GM12875 (cell line): ENCODE measurements at regions not wholly inside any gene's neighbourhood (a gene's known extent, or its start where the extent isn't known, plus 50 kb on each side); places are given as distances from the start of the nearest gene placed in this dataset.

Experiments used
- H3K4me3 ChIP-seq: one replicate; pipeline ENCODE4 v1.5.1; 2011; ENCODE audit warnings: low read depth, low read length, control low read depth
- TF ChIP-seq, protein P1 (sequence below): IDR thresholded peaks from 2 replicates; pipeline ENCODE4 v1.5.1; 2011; ENCODE audit warnings: low read depth, mild to moderate bottlenecking, control low read depth, inconsistent platforms, low read length, moderate library complexity, borderline replicate concordance; ENCODE audit not compliant: insufficient read depth

DNA sequence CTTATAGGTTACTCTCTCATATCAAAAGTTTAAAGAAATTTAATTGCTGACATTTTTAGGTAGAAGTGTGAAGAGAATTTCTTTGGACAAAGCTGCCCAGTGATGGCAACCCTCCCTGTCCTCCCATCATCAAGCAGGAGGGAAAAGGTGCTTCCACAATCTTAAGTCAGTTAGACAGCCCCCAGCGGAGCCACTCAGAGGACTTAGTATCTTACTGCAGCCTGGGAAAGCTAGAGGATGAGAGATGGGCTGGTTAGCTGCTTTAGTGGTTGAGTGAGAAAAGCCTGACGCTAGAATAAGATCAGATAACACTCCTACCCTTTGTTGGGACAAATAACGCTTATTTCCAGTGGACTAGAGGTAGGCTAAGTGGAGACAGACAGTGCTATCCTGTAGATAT is 227.1 kb downstream of the RFPL4B start:
- no peak overlapping the region for H3K4me3 ChIP-seq
- TF ChIP-seq, protein P1, sequence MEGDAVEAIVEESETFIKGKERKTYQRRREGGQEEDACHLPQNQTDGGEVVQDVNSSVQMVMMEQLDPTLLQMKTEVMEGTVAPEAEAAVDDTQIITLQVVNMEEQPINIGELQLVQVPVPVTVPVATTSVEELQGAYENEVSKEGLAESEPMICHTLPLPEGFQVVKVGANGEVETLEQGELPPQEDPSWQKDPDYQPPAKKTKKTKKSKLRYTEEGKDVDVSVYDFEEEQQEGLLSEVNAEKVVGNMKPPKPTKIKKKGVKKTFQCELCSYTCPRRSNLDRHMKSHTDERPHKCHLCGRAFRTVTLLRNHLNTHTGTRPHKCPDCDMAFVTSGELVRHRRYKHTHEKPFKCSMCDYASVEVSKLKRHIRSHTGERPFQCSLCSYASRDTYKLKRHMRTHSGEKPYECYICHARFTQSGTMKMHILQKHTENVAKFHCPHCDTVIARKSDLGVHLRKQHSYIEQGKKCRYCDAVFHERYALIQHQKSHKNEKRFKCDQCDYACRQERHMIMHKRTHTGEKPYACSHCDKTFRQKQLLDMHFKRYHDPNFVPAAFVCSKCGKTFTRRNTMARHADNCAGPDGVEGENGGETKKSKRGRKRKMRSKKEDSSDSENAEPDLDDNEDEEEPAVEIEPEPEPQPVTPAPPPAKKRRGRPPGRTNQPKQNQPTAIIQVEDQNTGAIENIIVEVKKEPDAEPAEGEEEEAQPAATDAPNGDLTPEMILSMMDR = no peak

DNA sequence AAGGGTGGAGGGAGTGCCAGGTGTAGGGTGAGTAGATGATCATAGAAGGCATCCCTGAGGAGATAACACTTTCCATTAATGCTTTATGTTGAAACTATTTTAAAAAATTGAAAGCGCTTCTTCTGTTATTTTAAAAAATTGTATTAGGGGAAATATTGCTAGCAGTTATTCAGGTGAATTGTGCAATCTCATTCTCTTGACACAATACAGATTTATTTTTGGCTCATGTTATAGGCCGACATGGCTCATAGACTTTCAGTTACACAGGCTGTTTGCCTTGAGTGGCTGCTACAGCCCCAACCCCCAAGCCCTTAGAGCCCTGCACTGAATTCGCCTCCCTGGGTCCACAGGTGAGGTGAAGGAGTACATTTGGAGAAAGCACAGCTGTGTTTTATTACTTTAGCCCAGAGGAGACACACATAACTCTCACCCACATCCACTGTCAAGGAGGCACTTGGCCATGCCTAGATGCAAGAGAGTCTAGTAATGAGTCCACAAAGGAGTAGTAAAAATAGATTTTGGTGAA is 228.2 kb downstream of the RFPL4B start:
- no peak overlapping the region for H3K4me3 ChIP-seq
- TF ChIP-seq, protein P1 = no peak

DNA sequence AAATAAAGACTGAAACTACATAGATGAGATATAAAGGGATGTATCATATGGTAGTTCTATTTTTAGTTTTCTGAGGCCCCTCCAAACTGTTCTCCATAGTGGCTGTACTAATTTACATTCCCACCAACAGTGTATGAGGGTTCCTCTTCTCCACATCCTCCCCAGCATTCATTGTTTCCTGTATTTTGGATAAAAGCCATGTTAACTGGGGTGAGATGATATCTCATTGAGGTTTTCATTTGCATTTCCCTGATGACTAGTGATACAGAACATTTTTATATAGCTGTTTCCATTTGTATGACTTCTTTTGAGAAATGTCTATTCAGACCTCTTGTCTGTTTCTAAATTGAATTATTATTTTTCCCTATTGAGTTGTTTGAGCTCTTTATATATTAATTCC is 229.3 kb downstream of the RFPL4B start:
- TF ChIP-seq, protein P1 = no peak
- H3K4me3 ChIP-seq = no peak overlapping the region

DNA sequence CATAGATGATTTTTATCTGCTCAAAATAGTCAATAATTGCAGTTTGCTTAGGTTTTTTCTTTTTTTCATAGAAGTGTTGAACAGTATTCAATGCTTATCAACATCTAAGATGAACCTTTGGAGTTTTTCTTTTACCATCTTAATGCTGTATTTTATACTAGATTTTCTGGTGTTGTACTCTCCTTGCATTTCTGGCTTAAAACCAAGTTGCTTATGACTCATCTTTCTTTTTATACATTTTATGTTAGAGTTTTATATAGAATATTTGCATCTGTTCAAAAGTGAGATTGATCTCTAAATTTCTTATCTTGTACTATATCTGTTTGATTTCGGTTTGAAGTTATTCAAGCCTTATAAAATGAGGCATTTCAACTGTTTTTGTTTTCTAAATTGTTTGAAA is 232.5 kb downstream of the RFPL4B start:
- TF ChIP-seq, protein P1 = no peak
- H3K4me3 ChIP-seq = no peak overlapping the region

DNA sequence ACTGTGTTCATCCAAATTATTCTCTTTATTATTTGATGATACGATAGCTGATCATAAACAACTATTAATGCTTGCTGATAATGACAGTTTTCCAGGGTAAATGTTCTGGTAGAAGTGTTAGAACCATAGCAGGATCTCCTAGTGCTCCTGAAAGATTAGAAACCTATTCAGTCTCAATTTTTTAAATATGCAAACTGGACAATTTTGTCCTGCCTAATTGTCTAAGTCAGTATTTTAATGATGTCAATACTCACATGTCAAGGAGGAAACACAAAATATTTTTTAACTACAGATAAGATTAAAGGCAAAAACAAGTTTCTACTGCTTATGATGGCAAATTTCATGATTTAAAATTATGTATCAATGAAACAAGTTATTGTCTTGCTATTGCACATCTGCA is 233.9 kb downstream of the RFPL4B start:
- TF ChIP-seq, protein P1 = no peak
- H3K4me3 ChIP-seq = no peak overlapping the region

DNA sequence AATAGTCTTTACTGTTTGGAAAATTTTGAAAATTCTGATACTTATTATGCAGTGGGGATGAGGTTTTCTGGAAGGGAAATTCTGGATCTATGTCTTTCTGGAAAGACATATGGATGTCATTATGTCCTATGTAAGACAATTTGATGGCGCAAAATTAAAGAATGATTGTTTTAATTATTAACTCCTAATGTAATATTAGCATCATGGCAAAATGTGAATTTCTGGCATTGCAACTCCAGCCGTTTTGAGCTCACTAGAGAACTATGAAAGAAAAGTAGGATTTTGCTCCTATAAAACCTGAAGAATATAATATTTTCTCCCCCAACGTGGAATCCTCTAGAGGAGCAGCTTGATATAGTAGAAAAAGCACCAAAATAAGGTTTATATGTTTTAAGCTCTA is 243.2 kb downstream of the RFPL4B start:
- TF ChIP-seq, protein P1 = no peak
- H3K4me3 ChIP-seq = no peak overlapping the region

DNA sequence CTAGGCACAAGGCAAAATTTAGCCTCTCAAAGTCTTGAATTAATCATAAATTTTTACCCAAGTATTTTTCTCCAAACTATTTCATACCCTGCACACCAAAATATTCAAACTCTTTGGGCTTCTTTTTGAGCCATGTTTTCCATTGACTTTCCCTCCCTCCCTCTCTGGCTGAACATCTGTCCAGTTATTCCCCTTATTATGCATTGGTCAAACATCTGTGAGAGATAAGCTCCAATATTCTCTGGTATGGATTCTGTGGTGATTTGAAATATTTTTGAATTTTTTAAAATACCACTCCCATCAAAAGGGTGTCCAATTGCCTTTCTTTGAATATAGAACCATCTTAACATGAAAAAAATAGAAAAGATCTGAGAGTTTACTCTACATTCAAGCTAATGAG is 244.2 kb downstream of the RFPL4B start:
- TF ChIP-seq, protein P1 = no peak
- H3K4me3 ChIP-seq = no peak overlapping the region
